Fibroblast of lung (primary cell): ENCODE measurements at regions not wholly inside any gene's neighbourhood (a gene's known extent, or its start where the extent isn't known, plus 50 kb on each side); places are given as distances from the start of the nearest gene placed in this dataset.

Source experiments
- DNase-seq, 2 donors: peaks; one replicate each; pipeline versions ENCODE4 v3.0.0 to v3.0.0-alpha.2; 2010; ENCODE audit warnings: low read depth in 2 of 2
- H2AFZ ChIP-seq: 2 replicates; pipeline ENCODE4 v1.5.1; 2012; ENCODE audit warnings: low read length, control low read depth, inconsistent platforms
- H3K27ac ChIP-seq: 2 replicates; pipeline ENCODE4 v1.5.1; 2011; ENCODE audit warnings: low read length, control low read depth; ENCODE audit not compliant: insufficient read depth
- H3K27me3 ChIP-seq: 2 replicates; pipeline ENCODE4 v1.5.1; 2011; ENCODE audit warnings: mild to moderate bottlenecking, low read length; ENCODE audit not compliant: control insufficient read depth, insufficient read depth
- H3K36me3 ChIP-seq: 2 replicates; pipeline ENCODE4 v1.5.1; 2011; ENCODE audit warnings: low read length; ENCODE audit not compliant: control insufficient read depth, insufficient read depth
- H3K4me1 ChIP-seq: 2 replicates; pipeline ENCODE4 v1.5.1; 2011; ENCODE audit warnings: low read length; ENCODE audit not compliant: control insufficient read depth, insufficient read depth; ENCODE audit errors: extremely low read depth
- H3K4me2 ChIP-seq: 2 replicates; pipeline ENCODE4 v1.5.1; 2011; ENCODE audit warnings: low read length, control low read depth; ENCODE audit not compliant: insufficient read depth; ENCODE audit errors: extremely low read depth
- H3K4me3 ChIP-seq, 4 experiments: fragments of 200-600 bp in 1 of 4; sonication (generic) in 1 of 4; replicated peaks in 1 of 4; 2 replicates each; pipeline ENCODE4 v1.5.1; 2011 to 2016; ENCODE audit warnings: low read length in 4 of 4, low read depth in 3 of 4, mild to moderate bottlenecking in 3 of 4, control low read depth in 2 of 4, inconsistent platforms in 1 of 4, mixed read lengths in 1 of 4; ENCODE audit not compliant: insufficient read depth in 1 of 4; ENCODE audit errors: control extremely low read depth in 1 of 4
- H3K79me2 ChIP-seq: 2 replicates; pipeline ENCODE4 v1.5.1; 2012; ENCODE audit warnings: mild to moderate bottlenecking, low read length, inconsistent platforms; ENCODE audit not compliant: control insufficient read depth, insufficient read depth
- H3K9ac ChIP-seq: 2 replicates; pipeline ENCODE4 v1.5.1; 2011; ENCODE audit warnings: mild to moderate bottlenecking, low read length, control low read depth; ENCODE audit not compliant: insufficient read depth
- H3K9me3 ChIP-seq: 2 replicates; pipeline ENCODE4 v1.5.1; 2012; ENCODE audit warnings: low read depth, low read length; ENCODE audit not compliant: control insufficient read depth, insufficient read depth
- H4K20me1 ChIP-seq: 2 replicates; pipeline ENCODE4 v1.5.1; 2011; ENCODE audit warnings: low read length; ENCODE audit not compliant: control insufficient read depth, insufficient read depth; ENCODE audit errors: extremely low read depth
- EZH2 ChIP-seq: IDR thresholded peaks from 2 replicates; pipeline ENCODE4 v1.5.1; 2012; ENCODE audit warnings: low read length, control low read depth, mild to moderate bottlenecking; ENCODE audit errors: missing control alignments
- TF ChIP-seq, protein P1 (sequence below), 2 donors: IDR thresholded peaks in 1 of 2; conservative IDR thresholded peaks in 1 of 2; 1 replicate in 1 of 2; 2 replicates in 1 of 2; pipeline ENCODE4 v1.5.1; 2011 to 2012; ENCODE audit warnings: low read length in 2 of 2, control low read depth in 1 of 2, inconsistent platforms in 1 of 2, low read depth in 1 of 2, mild to moderate bottlenecking in 1 of 2

DNA sequence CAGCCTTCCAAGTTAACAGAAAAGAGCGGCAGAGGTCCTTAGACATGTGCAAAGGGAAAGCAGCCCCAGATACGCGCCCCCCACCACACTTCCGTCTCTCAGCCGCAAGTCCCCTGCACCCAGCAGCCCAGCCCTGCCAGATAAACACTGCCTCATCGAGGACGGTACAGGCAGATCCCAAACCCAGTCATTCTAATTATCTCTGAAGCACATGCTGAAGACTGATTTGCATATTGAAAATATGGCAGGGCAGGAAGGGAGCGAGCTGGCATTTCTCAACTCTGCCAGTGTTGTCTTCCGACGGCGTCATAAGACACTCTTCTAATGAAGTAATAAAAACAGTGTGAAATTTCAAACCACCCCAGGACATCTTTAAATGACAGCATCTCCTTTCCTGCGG, 122.8 kb upstream of the CDH4 start:
- Histone ChIP-seq H3K9ac (no peak overlapping the region), H3K4me2 (no peak overlapping the region), H3K27me3 (no peaks in the 10 kb centered on the region), H2AFZ (no peak overlapping the region), H3K79me2 (no peaks in the 10 kb centered on the region), H4K20me1 (no peaks in the 10 kb centered on the region), H3K9me3 (no peaks in the 10 kb centered on the region), H3K27ac (no peak overlapping the region), H3K36me3 (no peaks in the 10 kb centered on the region), H3K4me3 (no peak overlapping the region), H3K4me1 (peaks cover 3% of the 10 kb centered on the region)
- DNase-seq, result no peak
- TF ChIP-seq, protein P1, sequence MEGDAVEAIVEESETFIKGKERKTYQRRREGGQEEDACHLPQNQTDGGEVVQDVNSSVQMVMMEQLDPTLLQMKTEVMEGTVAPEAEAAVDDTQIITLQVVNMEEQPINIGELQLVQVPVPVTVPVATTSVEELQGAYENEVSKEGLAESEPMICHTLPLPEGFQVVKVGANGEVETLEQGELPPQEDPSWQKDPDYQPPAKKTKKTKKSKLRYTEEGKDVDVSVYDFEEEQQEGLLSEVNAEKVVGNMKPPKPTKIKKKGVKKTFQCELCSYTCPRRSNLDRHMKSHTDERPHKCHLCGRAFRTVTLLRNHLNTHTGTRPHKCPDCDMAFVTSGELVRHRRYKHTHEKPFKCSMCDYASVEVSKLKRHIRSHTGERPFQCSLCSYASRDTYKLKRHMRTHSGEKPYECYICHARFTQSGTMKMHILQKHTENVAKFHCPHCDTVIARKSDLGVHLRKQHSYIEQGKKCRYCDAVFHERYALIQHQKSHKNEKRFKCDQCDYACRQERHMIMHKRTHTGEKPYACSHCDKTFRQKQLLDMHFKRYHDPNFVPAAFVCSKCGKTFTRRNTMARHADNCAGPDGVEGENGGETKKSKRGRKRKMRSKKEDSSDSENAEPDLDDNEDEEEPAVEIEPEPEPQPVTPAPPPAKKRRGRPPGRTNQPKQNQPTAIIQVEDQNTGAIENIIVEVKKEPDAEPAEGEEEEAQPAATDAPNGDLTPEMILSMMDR (conservative IDR thresholded peaks at IDR 0.05 in 1 of 2, IDR thresholded peaks at IDR 0.05 in 1 of 2; ENCODE audit: low read depth in 1 of 2, low read length in 2 of 2), result no peak
- no peak for TF ChIP-seq EZH2

DNA sequence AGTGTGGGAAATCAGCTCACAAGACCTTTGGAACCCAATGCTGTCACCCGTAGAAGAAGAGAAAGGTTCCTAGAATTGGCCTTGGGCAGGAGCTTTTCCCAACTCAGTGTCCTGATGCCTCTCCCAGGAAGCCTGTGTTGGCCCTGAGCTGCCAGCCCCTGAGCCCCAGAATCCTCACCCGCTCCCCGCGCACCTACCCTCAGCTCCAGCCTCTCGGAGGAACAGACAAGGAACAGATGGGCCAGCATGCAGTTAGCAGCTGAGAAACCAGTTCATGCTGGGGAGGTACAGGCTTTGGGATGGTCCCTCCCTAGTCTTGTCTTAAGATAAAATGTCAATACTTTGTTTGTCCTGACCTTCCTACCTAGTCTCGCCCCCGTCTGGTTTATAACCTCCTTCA, 121.9 kb upstream of the CDH4 start:
- Histone ChIP-seq H3K4me2 (no peak overlapping the region), H3K4me3 (no peak overlapping the region), H2AFZ (no peak overlapping the region), H3K9ac (no peak overlapping the region), H3K27me3 (peaks cover 1% of the 10 kb centered on the region), H4K20me1 (no peaks in the 10 kb centered on the region), H3K36me3 (no peaks in the 10 kb centered on the region), H3K27ac (no peak overlapping the region), H3K79me2 (no peaks in the 10 kb centered on the region), H3K9me3 (no peaks in the 10 kb centered on the region), H3K4me1 (peaks cover 3% of the 10 kb centered on the region)
- DNase-seq, result no peak
- TF ChIP-seq, protein P1 (conservative IDR thresholded peaks at IDR 0.05 in 1 of 2, IDR thresholded peaks at IDR 0.05 in 1 of 2; ENCODE audit: low read depth in 1 of 2, low read length in 2 of 2), result no peak
- no peak for TF ChIP-seq EZH2

DNA sequence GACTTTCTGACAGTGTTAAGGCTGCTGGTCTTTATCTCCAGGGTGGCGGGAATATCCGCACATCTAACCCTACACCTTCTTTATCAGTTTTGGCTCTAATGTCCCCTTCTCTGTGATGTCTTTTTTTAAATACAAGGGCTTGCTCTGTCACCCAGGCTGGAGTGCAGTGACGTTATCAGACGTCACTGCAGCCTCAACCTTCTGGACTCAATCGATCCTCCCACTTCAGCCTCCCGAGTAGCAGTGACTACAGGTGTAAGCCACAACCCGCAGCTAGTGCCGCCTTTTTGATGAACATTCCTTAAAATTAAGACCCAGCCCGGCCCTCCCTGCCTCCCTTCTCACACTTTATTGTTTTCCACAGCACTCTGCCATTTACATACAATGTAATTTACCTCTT, 120.1 kb upstream of the CDH4 start:
- no peak overlapping the region for H3K27ac ChIP-seq
- H3K27me3 ChIP-seq, result peaks cover 5% of the 10 kb centered on the region
- no peak for TF ChIP-seq EZH2
- TF ChIP-seq, protein P1 (conservative IDR thresholded peaks at IDR 0.05 in 1 of 2, IDR thresholded peaks at IDR 0.05 in 1 of 2; ENCODE audit: low read depth in 1 of 2, low read length in 2 of 2), result no peak
- no peak overlapping the region for H3K4me2 ChIP-seq
- no peaks in the 10 kb centered on the region for H3K79me2 ChIP-seq
- H4K20me1 ChIP-seq, result no peaks in the 10 kb centered on the region
- DNase-seq, result no peak
- H3K9ac ChIP-seq, result no peak overlapping the region
- peaks cover 3% of the 10 kb centered on the region for H3K4me1 ChIP-seq
- H3K9me3 ChIP-seq, result no peaks in the 10 kb centered on the region
- H2AFZ ChIP-seq, result no peak overlapping the region
- H3K36me3 ChIP-seq, result no peaks in the 10 kb centered on the region
- H3K4me3 ChIP-seq, result no peak overlapping the region
